ENCODE measurements at regions not wholly inside any gene's neighbourhood (a gene's known extent, or its start where the extent isn't known, plus 50 kb on each side); places are given as distances from the start of the nearest gene placed in this dataset.

GRCh38 chr2:199685669-199686068, 165.3 kb downstream of the FTCDNL1 start:
- H3K9me3 ChIP-seq = no peaks in the 10 kb centered on the region
- no peak for TF ChIP-seq POLR2AphosphoS5 (IDR thresholded peaks at IDR 0.05)
- TF ChIP-seq EP300 (IDR thresholded peaks at IDR 0.05) = no peak
- no peak for TF ChIP-seq POLR2A (IDR thresholded peaks at IDR 0.05)
- TF ChIP-seq, protein P1, sequence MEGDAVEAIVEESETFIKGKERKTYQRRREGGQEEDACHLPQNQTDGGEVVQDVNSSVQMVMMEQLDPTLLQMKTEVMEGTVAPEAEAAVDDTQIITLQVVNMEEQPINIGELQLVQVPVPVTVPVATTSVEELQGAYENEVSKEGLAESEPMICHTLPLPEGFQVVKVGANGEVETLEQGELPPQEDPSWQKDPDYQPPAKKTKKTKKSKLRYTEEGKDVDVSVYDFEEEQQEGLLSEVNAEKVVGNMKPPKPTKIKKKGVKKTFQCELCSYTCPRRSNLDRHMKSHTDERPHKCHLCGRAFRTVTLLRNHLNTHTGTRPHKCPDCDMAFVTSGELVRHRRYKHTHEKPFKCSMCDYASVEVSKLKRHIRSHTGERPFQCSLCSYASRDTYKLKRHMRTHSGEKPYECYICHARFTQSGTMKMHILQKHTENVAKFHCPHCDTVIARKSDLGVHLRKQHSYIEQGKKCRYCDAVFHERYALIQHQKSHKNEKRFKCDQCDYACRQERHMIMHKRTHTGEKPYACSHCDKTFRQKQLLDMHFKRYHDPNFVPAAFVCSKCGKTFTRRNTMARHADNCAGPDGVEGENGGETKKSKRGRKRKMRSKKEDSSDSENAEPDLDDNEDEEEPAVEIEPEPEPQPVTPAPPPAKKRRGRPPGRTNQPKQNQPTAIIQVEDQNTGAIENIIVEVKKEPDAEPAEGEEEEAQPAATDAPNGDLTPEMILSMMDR (IDR thresholded peaks at IDR 0.05) = no peak
- H3K4me1 ChIP-seq = no peaks in the 10 kb centered on the region
- intact Hi-C loops (cut with DNase I) = no loop called here
- no peak for DNase-seq
- no peak overlapping the region for H3K27ac ChIP-seq
- no peaks in the 10 kb centered on the region for H3K27me3 ChIP-seq
- H3K4me3 ChIP-seq = no peak overlapping the region
- no peaks in the 10 kb centered on the region for H3K36me3 ChIP-seq

GRCh38 chr2:199684832-199685231, 166.2 kb downstream of the FTCDNL1 start:
- intact Hi-C loops (cut with DNase I) = no loop called here
- no peak for DNase-seq
- WGBS, 2 donors = 16 to 38% methylated on average over 2 of the region's 2 CpGs
- no peak overlapping the region for H3K4me3 ChIP-seq
- no peaks in the 10 kb centered on the region for H3K4me1 ChIP-seq
- no peaks in the 10 kb centered on the region for H3K9me3 ChIP-seq
- no peaks in the 10 kb centered on the region for H3K36me3 ChIP-seq
- no peak overlapping the region for H3K27ac ChIP-seq
- TF ChIP-seq, protein P1 (IDR thresholded peaks at IDR 0.05) = no peak
- no peak for TF ChIP-seq EP300 (IDR thresholded peaks at IDR 0.05)
- no peak for TF ChIP-seq POLR2AphosphoS5 (IDR thresholded peaks at IDR 0.05)
- TF ChIP-seq POLR2A (IDR thresholded peaks at IDR 0.05) = no peak
- no peaks in the 10 kb centered on the region for H3K27me3 ChIP-seq

- DNase-seq = no peak
- intact Hi-C loops (cut with DNase I) = no loop called here
- TF ChIP-seq, protein P1 (IDR thresholded peaks at IDR 0.05) = no peak
- TF ChIP-seq POLR2AphosphoS5 (IDR thresholded peaks at IDR 0.05) = no peak
- no peak for TF ChIP-seq POLR2A (IDR thresholded peaks at IDR 0.05)
- no peak for TF ChIP-seq EP300 (IDR thresholded peaks at IDR 0.05)
- Histone ChIP-seq H3K27ac (no peak overlapping the region), H3K9me3 (no peaks in the 10 kb centered on the region), H3K36me3 (no peaks in the 10 kb centered on the region), H3K4me1 (no peaks in the 10 kb centered on the region), H3K4me3 (no peak overlapping the region), H3K27me3 (no peaks in the 10 kb centered on the region)
- 90 to 93% methylated on average over 1 of the region's 1 CpG for WGBS, 2 donors
Observed at GRCh38 chr2:199684168-199684567, 166.8 kb downstream of the FTCDNL1 start.

DNA sequence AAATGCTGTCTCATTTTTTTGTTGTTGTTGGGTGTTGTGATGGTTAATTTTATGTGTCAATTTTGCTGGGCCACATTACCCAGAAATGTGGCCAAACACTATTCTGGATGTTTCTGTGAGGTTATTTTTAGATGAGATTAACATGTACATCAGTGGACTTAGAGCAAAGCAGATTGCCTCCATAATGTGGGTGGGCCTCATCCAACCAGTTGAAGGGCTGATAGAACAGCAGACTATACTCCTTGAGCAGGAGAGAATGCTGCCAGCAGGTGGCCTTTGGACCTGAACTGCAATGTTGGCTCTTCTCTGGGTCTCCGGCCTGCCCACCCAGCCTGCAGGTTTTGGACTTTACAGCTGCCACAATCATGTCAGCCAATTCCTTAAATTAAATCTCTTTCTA, 169.0 kb downstream of the FTCDNL1 start:
- TF ChIP-seq, protein P1 (IDR thresholded peaks at IDR 0.05) = no peak
- TF ChIP-seq POLR2AphosphoS5 (IDR thresholded peaks at IDR 0.05) (no peak), EP300 (IDR thresholded peaks at IDR 0.05) (no peak), POLR2A (IDR thresholded peaks at IDR 0.05) (no peak)
- Histone ChIP-seq H3K9me3 (no peaks in the 10 kb centered on the region), H3K27me3 (no peaks in the 10 kb centered on the region), H3K4me1 (no peaks in the 10 kb centered on the region), H3K4me3 (no peak overlapping the region), H3K36me3 (no peaks in the 10 kb centered on the region), H3K27ac (no peak overlapping the region)
- DNase-seq = no peak
- WGBS, 2 donors = 72 to 89% methylated on average over 1 of the region's 1 CpG
- intact Hi-C loops (cut with DNase I) = no loop called here

GRCh38 chr2:199680482-199680881, 170.5 kb downstream of the FTCDNL1 start:
- Histone ChIP-seq H3K27me3 (no peaks in the 10 kb centered on the region), H3K27ac (no peak overlapping the region), H3K36me3 (no peaks in the 10 kb centered on the region), H3K4me1 (no peaks in the 10 kb centered on the region), H3K4me3 (no peak overlapping the region), H3K9me3 (no peaks in the 10 kb centered on the region)
- no peak for TF ChIP-seq EP300 (IDR thresholded peaks at IDR 0.05)
- TF ChIP-seq, protein P1 (IDR thresholded peaks at IDR 0.05) = no peak
- TF ChIP-seq POLR2A (IDR thresholded peaks at IDR 0.05) = no peak
- no peak for TF ChIP-seq POLR2AphosphoS5 (IDR thresholded peaks at IDR 0.05)
- WGBS, 2 donors = 96 to 98% methylated on average over 4 of the region's 4 CpGs
- intact Hi-C loops (cut with DNase I) = no loop called here
- DNase-seq = no peak
